Esophagus mucosa (tissue), 1 donor: ENCODE measurements at regions not wholly inside any gene's neighbourhood (a gene's known extent, or its start where the extent isn't known, plus 50 kb on each side); places are given as distances from the start of the nearest gene placed in this dataset.
"Not testable (repeated sequence)": the region's sequence is repeated elsewhere in the genome, so short reads cannot be mapped to it uniquely, and the experiment has no call there.

Experiments used
- ATAC-seq: fragments of 200-7000 bp; cut with Tn5 transposase; one replicate; pipeline ENCODE4 v1.9.1; 2020
- donor health status: DM: yes; HTN: yes; CAD: no.

DNA sequence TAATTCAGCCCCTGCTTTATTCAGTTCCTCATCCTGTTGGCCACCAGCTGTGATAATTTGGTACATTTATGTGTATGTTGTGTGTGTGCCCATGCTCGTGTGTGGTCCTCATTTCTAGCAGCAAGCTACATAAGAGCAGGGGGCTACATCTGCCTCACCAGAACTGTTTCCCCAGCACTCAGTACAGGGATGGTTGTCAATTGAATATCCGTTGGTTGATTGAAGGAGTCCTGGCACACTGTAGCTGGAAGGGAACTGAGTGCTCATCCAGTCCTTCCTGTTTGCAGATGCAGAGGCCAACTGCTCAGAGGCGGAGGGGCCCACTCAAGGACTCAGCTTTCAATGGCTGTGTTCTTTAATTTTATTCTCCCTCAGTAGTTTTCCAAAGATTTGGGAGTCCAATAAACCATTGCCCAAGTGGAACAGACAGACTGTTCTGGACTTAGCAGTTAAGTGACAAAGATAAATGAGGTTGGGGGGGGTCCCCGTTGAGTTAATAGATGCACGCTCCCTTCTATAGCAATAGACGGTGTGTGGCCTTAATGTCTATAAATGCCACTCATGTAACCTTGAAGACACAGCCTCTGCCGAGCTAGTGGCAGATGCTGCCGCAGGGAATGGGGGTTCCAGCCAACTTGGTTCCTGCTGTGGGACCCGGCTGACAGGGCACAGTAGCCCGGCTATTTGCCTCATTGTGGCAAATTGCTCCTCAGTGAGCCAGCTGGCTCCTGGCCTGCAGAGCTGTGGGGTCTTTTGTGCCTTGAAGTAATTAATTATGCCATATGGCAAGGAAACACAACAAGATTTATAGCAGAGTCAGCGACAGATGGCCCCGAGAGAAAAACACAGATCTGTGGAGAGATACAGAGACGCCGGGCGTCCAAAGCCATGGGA, 71.4 kb upstream of the GRK3 start:
- no peak for ATAC-seq

DNA sequence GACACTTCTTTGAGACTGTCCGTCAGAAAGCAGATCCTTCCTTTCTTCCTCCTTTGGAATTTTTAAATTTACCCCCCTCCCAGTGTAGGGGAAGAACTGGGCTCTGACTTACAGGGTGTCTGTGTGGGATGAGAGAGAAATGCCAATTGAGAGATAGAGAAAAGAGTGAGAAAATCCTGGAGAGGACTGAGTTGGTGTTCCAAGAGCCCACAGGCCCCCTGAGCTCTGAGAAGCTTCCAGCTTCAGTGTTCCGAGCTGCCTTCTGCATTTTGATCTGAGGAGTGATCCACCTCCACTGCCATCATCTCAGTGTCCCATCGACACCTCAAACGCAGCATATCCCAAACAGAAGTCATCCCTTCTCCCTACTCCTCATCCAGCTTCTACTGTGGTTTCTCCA, 70.7 kb upstream of the GRK3 start:
- ATAC-seq, result no peak

- peak; percentile 44 for ATAC-seq
These were observed 69.7 kb upstream of the GRK3 start for GRCh38 chr22:25494774-25495173.

DNA sequence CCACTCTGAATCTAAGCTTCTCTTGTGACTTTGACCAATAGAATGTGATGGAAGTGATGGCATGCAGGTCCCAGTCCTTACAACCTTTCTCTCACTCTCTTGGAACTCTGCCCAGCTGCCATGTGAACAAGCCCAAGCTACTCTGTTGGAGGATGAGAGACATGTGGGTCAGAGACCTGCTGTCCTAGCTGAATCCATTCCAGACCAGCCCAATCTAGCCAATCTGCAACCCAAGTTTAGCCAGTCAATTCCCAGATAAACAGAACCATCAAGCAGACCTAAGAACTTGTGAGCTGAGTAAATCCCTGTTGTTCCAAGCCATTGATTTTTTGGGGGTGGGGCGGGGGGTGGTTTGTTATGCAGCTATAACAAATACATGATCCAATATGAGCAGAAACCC, 69.2 kb upstream of the GRK3 start:
- no peak for ATAC-seq

GRCh38 chr22:25496396-25497064, 67.9 kb upstream of the GRK3 start:
- no peak for ATAC-seq

DNA sequence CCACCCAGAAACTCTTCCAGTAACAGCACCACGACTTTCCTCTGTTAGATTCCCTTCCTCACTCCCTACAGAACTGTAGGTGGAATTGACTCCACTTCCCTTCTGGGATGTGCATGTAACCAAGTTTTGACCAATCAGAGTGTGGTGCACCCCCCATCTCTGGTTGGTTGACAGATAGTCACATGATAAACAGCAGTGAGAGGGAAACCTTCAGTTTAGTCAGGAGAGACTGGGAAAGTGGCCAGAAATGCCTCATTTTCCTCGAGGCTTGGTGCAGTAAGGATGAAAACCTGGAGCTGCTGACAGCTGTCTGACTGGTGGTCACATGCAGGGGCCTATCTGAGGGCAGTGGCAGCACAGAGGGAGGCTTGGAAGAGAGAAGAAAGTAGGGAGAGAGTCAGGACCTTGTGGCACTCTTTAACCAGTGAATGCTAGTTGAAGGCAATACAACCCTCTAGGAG, 67.3 kb upstream of the GRK3 start:
- ATAC-seq, result no peak

DNA sequence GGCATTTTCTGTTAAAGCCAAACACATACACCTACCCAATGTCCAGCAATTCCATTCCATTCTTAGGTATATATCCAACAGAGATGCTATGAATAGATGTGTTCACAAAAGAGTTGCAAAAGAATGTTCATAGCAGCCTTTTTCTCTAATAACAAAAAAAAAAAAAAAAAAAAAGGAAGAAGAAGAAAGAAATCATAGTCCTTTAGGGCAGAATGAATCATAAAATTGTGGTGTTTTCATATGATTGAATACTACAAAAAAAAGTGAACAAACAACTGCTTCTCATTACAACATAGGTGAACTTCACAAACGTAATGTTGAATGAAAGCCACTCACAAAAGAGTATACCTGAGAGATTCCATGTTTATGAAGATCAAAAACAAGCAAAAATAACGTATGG, 66.8 kb upstream of the GRK3 start:
- no peak for ATAC-seq

- ATAC-seq, result not testable (repeated sequence)
These were observed 63.8 kb upstream of the GRK3 start for GRCh38 chr22:25500671-25501070.

- ATAC-seq, result not testable (repeated sequence)
These were observed 60.5 kb upstream of the GRK3 start for GRCh38 chr22:25504017-25504416.

GRCh38 chr22:25508161-25508560, 56.3 kb upstream of the GRK3 start:
- ATAC-seq, result no peak

GRCh38 chr22:25508761-25509321, 55.6 kb upstream of the GRK3 start:
- ATAC-seq, result no peak

- no peak for ATAC-seq
These were observed 55.1 kb upstream of the GRK3 start for GRCh38 chr22:25509374-25509791.

GRCh38 chr22:25510876-25511275, 53.6 kb upstream of the GRK3 start:
- ATAC-seq, result no peak

DNA sequence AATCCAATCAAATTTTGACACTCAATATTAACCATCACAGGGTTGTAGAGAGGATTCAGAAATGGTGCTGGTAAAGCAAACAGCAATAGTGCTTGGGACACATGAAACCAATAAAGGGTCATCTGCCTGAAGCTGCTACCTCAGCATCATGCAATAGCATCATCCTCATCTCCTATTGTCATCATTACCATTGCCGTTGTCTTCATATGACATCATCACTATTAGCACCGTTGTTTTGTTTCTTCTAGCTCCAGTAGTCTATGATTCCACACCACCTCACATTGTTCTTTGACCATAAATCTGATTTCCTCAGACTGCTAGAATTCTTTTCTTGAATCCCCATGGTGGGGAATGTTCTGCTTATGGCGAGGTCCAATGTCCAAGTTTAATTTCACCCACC, 52.8 kb upstream of the GRK3 start:
- no peak for ATAC-seq

DNA sequence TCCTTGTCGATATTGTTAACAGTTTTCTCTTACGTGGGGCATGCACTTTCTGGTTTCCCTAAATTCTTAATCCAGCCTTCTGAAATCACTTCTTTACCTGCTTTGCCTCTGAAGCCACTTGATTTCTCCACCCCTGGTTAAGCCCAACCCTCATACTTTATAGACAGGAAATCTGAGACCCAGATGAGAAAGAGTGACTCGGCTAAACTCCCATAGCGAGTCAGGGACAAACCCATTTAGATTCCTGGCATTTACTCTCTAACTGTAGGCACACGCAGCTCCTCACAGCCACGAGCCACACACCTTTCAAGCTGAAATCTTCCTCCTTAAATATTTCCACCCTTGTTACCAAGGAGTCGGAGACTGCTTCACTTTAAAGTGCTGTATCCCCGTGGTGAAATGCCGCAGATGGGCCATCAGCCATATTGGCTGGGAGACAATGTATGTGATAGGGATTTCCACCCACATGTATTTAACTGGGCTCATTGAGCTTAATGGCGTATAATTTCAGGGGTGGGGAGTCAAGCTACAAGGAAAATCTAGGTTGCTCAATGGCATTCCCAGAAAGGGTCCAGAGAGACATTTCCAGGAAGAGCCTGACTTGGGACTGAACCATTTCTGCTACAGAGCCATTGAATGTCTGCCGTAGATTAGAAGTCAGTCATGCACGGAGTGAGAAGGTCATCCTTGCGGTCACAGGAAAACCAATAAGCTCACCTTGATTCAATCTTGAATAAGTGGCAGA, 49.9 kb upstream of the GRK3 start:
- peak; percentile 43 for ATAC-seq
